Effector memory CD4-positive, alpha-beta T cell (primary cell): ENCODE measurements at regions not wholly inside any gene's neighbourhood (a gene's known extent, or its start where the extent isn't known, plus 50 kb on each side); places are given as distances from the start of the nearest gene placed in this dataset.

Experiments
- DNase-seq, 3 donors: peaks; one replicate each; pipeline ENCODE4 v3.0.0-alpha.2; 2020
- H3K27ac ChIP-seq: 2 replicates; pipeline ENCODE4 v1.7.0; 2013; ENCODE audit warnings: mild to moderate bottlenecking, low read length, moderate library complexity; ENCODE audit not compliant: insufficient read depth, poor library complexity, severe bottlenecking
- H3K27me3 ChIP-seq: replicated peaks from 2 replicates; pipeline ENCODE4 v1.7.0; 2013; ENCODE audit warnings: mild to moderate bottlenecking, low read length; ENCODE audit not compliant: insufficient read depth, control insufficient read depth, poor library complexity, severe bottlenecking
- H3K36me3 ChIP-seq: 2 replicates; pipeline ENCODE4 v1.7.0; 2013; ENCODE audit warnings: mild to moderate bottlenecking, low read length, moderate library complexity; ENCODE audit not compliant: control insufficient read depth, insufficient read depth
- H3K4me1 ChIP-seq: 2 replicates; pipeline ENCODE4 v1.7.0; 2013; ENCODE audit warnings: low read length, mild to moderate bottlenecking; ENCODE audit not compliant: control insufficient read depth, insufficient read depth, poor library complexity, severe bottlenecking
- H3K4me3 ChIP-seq: 2 replicates; pipeline ENCODE4 v1.7.0; 2013; ENCODE audit warnings: low read length, low read depth, mild to moderate bottlenecking; ENCODE audit not compliant: insufficient read depth, poor library complexity, severe bottlenecking
- H3K9me3 ChIP-seq: 2 replicates; pipeline ENCODE4 v1.7.0; 2013; ENCODE audit warnings: mild to moderate bottlenecking, low read length, moderate library complexity; ENCODE audit not compliant: control insufficient read depth

DNA sequence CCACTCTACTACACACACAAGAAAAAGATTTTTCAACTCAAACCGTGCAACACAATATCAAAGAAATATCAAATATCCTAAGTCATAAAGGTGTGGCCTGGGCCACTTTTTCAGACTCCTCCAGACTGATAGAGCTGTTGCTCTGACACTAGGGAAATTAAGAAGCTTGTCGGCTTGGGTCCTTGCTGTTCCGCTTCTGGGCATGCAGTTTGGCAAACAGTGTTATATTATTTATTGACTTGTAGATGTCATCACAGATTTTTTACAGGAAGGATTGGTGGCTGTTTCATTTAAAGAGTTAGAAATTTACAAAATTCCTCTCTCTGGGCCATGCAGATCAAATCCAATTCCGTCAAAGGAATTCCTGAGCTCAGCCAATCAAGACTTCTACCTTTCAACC, 64.5 kb upstream of the EPCAM start:
- H3K4me1 ChIP-seq: peaks cover 7% of the 10 kb centered on the region
- no peak for DNase-seq
- H3K27me3 ChIP-seq: no peaks in the 10 kb centered on the region
- H3K4me3 ChIP-seq: no peak overlapping the region
- no peaks in the 10 kb centered on the region for H3K36me3 ChIP-seq
- H3K9me3 ChIP-seq: no peaks in the 10 kb centered on the region
- no peak overlapping the region for H3K27ac ChIP-seq

GRCh38 chr2:47303341-47304148, 65.6 kb upstream of the EPCAM start:
- no peak overlapping the region for H3K27ac ChIP-seq
- DNase-seq: no peak
- no peaks in the 10 kb centered on the region for H3K36me3 ChIP-seq
- no peaks in the 10 kb centered on the region for H3K27me3 ChIP-seq
- peaks cover 7% of the 10 kb centered on the region for H3K4me1 ChIP-seq
- no peaks in the 10 kb centered on the region for H3K9me3 ChIP-seq
- no peak overlapping the region for H3K4me3 ChIP-seq

GRCh38 chr2:47302308-47302707, 66.8 kb upstream of the EPCAM start:
- no peak overlapping the region for H3K4me3 ChIP-seq
- peaks cover 7% of the 10 kb centered on the region for H3K4me1 ChIP-seq
- no peak for DNase-seq
- no peaks in the 10 kb centered on the region for H3K9me3 ChIP-seq
- no peaks in the 10 kb centered on the region for H3K27me3 ChIP-seq
- H3K27ac ChIP-seq: no peak overlapping the region
- no peaks in the 10 kb centered on the region for H3K36me3 ChIP-seq

DNA sequence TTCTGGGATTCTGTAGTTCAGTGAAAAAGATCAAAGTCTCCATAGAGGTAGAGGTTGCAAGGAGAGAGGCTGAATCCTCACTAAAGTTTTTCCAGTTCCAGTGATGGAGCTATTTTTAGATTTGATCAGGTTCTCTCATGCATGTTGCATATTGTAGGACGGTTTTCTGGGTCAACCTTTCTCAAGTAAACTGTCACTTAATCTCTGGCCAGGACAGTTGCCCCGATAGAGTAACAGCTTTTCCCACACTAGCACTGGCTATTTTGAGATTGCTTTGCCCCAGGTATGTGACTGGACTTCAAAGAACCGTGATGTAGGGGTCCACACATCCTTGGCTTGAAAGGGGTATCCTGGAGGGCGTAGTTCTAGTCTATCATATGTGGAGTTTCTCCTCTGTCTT, 67.4 kb upstream of the EPCAM start:
- no peak overlapping the region for H3K4me3 ChIP-seq
- no peak for DNase-seq
- no peak overlapping the region for H3K27ac ChIP-seq
- peaks cover 7% of the 10 kb centered on the region for H3K4me1 ChIP-seq
- no peaks in the 10 kb centered on the region for H3K36me3 ChIP-seq
- no peaks in the 10 kb centered on the region for H3K27me3 ChIP-seq
- H3K9me3 ChIP-seq: no peaks in the 10 kb centered on the region

GRCh38 chr2:47301277-47301618, 67.9 kb upstream of the EPCAM start:
- Histone ChIP-seq H3K36me3 (no peaks in the 10 kb centered on the region), H3K27me3 (no peaks in the 10 kb centered on the region), H3K4me1 (peaks cover 7% of the 10 kb centered on the region), H3K4me3 (no peak overlapping the region), H3K27ac (no peak overlapping the region), H3K9me3 (no peaks in the 10 kb centered on the region)
- DNase-seq: no peak

DNA sequence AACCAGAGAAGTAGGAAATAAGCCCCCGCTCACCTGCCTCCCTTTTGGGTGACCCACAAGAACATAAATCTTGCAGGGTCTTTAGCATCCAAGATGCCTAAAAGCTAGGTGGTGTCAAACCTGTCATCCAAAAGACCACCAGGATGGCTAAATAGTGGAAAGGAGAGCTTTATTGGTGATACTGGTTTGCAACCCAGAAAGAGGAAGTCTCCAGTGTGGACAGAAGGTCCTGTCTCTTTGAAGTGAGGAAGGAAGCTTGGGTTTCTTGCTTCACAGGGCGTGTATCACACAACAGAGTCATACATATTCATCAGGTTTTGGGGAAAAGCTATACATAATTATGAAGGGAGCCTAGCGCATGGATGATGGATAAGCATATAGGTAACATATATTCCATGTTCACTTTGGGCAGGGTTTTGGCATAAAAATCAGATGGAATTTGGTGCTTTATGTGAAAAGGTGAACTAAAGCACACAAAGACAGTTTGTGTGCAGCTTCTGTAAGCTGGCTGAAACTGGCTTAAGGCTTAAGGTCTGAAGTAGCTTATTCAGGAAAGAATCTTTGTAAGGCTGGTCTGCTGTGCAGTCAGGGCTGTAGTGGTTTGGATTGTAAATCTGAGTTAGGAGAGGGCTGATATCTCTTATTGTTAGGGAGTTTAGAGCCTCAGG, 68.4 kb upstream of the EPCAM start:
- H3K27ac ChIP-seq: no peak overlapping the region
- no peaks in the 10 kb centered on the region for H3K27me3 ChIP-seq
- H3K9me3 ChIP-seq: no peaks in the 10 kb centered on the region
- H3K36me3 ChIP-seq: no peaks in the 10 kb centered on the region
- no peak overlapping the region for H3K4me3 ChIP-seq
- DNase-seq: no peak
- H3K4me1 ChIP-seq: peaks cover 7% of the 10 kb centered on the region

DNA sequence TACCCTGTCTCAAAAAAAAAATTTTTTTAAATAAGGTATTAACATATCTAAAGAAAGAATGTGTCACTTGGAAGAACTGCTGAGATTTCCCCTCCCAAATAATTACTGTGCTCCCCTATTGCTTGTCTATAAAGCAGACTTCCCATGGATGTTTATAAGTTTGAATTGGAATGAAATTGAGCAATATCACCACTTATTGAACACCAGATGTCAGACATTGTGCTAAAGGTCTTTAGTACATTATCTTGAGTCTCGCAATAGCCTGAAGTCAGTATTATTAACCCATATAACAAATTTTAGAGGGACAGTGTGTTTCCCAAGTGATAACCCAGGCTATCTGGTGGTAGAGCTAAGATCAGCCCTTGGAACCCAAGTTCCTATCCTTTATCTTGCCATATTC, 69.0 kb upstream of the EPCAM start:
- H3K27ac ChIP-seq: no peak overlapping the region
- DNase-seq: no peak

DNA sequence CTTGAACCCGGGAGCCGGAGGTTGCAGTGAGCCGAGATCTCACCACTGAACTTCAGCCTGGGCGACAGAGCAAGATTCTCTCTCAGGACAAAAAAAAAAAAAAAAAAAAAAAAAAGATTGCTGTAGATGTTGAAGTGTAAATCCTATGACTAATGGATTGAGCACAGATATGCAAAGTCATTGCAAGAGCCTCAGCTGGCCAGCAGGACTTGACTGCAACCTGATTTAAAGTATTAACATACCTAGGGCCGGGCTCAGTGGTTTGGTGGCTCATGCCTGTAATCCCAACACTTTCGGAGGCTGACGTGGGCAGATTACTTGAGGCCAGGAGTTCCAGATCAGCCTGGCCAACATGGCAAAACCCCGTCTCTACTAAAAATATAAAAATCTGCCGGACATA, 69.6 kb upstream of the EPCAM start:
- H3K9me3 ChIP-seq: no peaks in the 10 kb centered on the region
- H3K4me1 ChIP-seq: peaks cover 7% of the 10 kb centered on the region
- H3K36me3 ChIP-seq: no peaks in the 10 kb centered on the region
- H3K4me3 ChIP-seq: no peak overlapping the region
- H3K27ac ChIP-seq: no peak overlapping the region
- no peaks in the 10 kb centered on the region for H3K27me3 ChIP-seq
- no peak for DNase-seq

More for the DNA sequence above, 69.0 kb upstream of the EPCAM start:
- Histone ChIP-seq H3K4me1 (peaks cover 7% of the 10 kb centered on the region), H3K27me3 (no peaks in the 10 kb centered on the region), H3K4me3 (no peak overlapping the region), H3K9me3 (no peaks in the 10 kb centered on the region), H3K36me3 (no peaks in the 10 kb centered on the region)

GRCh38 chr2:47298771-47299170, 70.3 kb upstream of the EPCAM start:
- Histone ChIP-seq H3K4me1 (peaks cover 7% of the 10 kb centered on the region), H3K4me3 (no peak overlapping the region), H3K27ac (no peak overlapping the region), H3K36me3 (no peaks in the 10 kb centered on the region), H3K9me3 (no peaks in the 10 kb centered on the region), H3K27me3 (no peaks in the 10 kb centered on the region)
- DNase-seq: no peak

- no peak for DNase-seq
- Histone ChIP-seq H3K27ac (no peak overlapping the region), H3K9me3 (no peaks in the 10 kb centered on the region), H3K27me3 (no peaks in the 10 kb centered on the region), H3K36me3 (no peaks in the 10 kb centered on the region), H3K4me3 (no peak overlapping the region), H3K4me1 (peaks cover 7% of the 10 kb centered on the region)
Measured at GRCh38 chr2:47297767-47298425, 71.2 kb upstream of the EPCAM start.
